ENCODE measurements at regions not wholly inside any gene's neighbourhood (a gene's known extent, or its start where the extent isn't known, plus 50 kb on each side); places are given as distances from the start of the nearest gene placed in this dataset.

DNA sequence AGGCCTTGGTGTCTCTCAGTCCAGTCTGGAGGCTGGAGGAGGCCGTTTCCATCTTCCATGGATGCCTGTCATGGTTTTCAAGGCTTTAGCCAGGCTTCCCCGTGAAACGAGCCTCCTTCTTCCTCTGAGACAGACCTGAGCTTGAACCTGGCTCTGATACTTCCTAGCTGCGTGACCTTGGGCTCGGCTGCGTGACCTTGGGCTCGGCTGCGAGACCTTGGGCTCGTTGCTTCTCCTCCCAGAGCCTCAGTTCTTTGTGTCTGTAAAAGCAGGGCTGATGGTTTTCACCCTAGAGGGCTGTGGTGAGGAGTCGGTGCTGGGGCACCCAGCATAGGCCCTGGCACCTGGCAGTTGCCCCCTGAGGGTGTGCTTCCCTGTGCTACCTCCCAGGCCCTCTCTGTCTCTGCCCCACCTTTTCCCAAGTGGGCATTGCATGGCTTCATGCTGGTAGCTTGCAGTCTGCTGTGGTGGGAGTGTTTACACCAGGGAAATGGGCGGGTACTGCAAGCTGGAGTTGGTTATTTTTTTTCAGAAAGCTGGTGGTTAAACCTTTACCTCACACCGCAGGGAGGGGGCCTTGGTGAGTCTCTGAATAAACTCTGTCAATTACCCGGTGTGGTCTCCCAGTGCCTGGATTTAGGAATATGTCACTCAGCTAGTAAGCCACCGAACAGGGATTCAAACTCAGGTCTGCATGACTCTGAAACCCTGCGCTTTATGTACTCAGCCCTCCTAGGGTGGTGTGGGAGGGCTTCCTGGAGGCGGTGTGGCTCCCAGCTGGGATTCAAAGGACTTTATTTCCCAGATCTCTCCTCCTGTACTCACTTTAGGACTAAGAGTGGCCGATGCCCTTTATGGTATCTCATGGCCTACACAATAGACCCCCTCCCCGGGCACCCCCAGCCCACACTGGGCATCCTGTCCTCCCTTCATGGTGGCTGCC is 129.0 kb upstream of the CIBAR2 start:
- no peak for TF ChIP-seq EP300 (IDR thresholded peaks at IDR 0.05)
- TF ChIP-seq CTCF (IDR thresholded peaks at IDR 0.05) = no peak
- no peak for TF ChIP-seq POLR2AphosphoS5 (IDR thresholded peaks at IDR 0.05)
